HG03159 (cell line): ENCODE measurements at regions not wholly inside any gene's neighbourhood (a gene's known extent, or its start where the extent isn't known, plus 50 kb on each side); places are given as distances from the start of the nearest gene placed in this dataset.

Experiments
- ATAC-seq: cut with Tn5 transposase; IDR thresholded peaks from one replicate; pipeline ENCODE4 v1.9.1; 2021; ENCODE audit warnings: mild to moderate bottlenecking, moderate library complexity; ENCODE audit not compliant: unreplicated experiment

DNA sequence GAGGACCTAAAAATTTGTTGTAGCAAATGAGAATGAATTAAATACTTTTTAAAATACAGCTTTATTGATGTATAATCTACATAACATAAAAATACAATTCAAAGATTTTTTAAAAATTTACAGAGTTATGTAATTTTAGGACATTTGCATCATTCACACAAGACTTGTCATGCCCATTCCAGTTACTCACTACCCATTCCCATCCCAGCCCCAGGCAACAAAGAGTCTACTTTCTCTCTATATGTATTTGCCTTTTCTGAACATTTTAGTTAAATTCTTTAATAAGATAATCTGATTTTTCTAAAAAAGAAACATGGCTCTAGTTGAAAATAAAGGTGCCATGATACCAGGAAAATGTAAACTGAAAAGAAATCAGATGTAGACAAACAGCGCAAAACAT lies 354.2 kb downstream of the PMP22 start:
- no peak for ATAC-seq

DNA sequence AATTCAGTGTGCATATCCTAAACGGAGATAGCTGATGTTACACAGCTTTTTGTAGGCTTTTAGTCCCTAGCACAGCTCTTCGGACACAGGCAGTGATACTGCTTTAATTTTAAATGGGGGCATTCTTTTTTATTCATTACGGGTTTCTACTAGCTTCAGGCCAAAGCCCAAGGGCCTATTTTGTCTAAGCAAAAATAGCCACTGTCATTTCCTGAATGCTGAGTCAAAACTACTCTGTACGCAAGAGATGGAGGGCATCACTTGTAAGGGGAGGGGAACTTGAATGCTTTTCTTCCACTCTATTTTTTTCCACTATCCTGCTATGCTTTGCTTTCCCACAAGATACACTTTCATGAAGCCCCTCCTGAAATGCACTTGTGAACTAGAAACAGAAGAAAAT lies 360.7 kb downstream of the PMP22 start:
- no peak for ATAC-seq

DNA sequence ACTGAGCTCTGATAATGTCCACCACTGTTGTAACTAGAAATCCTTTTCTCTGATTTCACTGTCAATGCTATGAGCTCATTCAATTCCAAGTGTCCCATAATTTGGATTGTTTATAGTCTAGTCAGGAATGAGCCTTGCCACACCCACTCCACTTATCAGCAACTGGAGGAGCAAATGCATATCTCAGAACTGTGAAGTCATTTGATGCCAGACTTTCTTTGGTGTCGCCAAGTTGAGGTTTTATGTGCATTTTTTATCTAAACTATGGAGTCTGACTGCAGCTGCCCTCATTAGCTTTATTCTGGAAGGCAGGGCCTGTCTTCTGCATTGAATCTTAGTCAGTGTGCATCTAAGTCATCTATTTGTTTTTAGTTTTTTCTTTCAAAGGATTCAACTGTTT lies 361.3 kb downstream of the PMP22 start:
- no peak for ATAC-seq

DNA sequence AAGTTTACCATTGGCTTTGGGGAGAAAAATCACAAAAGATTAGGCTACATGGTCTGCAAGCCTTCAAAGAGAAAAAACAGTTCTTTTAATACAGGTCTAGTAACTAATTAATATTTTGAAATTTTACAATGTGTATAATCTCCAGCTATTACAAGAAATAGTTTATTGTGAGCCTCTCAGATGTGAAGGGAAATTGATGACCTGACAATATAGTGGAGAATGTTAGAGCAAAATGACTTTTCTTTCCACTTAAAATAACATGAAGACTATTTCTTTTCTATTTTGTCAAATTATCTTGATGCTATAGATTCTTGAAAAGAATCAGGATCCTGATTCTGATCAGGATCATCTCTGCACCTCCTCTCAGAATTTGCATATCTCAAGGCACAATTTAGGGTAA lies 362.3 kb downstream of the PMP22 start:
- no peak for ATAC-seq

DNA sequence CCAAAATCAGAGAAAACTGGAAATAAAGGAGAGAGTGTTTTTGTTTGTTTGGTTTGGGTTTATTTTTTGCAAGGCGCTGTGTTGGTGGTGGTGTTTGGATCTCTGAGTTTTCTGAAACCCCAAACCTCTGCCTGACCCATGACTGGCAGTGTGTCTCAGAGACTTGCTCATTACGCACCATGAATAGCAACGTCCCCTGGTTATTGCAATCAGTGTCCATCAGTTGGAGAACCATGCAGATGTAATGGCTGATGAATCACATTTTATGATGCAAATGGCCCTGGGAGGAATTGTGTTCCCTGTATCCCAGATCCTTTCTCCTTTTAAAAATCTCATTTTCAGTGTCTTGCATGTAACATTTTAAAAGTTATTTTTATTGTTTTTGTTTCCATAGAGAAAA lies 362.8 kb downstream of the PMP22 start:
- no peak for ATAC-seq

DNA sequence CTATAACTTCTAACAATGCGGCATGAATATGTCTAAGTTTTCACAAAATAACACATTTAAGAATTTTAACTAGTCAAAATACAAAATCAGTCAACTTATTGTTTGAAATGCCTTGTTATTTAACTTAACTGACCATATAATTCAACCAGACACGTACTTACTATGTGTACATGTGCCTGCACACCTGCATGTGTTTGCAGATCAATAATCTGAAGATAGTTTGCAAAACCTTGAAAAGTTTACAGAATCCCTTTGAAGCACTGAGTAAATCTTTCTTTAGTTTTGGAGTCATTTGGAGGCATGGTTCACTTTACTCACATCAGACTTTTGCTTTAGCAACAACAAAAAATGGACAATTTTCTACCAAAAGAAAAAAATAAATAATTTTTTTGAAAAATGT lies 363.8 kb downstream of the PMP22 start:
- ATAC-seq = no peak

DNA sequence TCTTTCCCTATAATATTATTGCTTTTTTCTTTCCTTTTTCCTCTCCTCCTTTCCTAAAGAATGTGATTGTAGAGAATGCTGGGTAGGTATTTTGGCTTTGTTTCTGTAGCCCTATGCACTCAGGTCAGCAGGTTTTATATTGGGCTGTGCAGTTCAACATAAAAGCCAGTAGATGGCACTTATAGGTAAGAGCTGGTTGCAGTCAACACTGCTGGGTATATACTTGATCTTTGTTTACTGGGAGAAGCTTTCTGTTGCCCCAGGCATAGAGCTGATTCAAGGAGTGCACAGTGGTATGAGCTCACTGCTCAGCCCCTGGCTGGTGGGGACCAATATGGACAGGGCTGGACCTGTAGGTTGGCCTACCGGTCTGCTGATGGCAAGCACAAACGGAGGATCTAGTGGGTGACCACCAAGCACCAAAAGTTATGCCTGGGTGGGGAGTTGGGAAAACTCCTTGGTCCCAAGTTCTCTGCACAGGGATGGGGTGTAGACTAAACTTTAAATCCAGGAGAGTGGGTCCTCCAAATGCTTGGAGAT lies 378.9 kb downstream of the PMP22 start:
- no peak for ATAC-seq

DNA sequence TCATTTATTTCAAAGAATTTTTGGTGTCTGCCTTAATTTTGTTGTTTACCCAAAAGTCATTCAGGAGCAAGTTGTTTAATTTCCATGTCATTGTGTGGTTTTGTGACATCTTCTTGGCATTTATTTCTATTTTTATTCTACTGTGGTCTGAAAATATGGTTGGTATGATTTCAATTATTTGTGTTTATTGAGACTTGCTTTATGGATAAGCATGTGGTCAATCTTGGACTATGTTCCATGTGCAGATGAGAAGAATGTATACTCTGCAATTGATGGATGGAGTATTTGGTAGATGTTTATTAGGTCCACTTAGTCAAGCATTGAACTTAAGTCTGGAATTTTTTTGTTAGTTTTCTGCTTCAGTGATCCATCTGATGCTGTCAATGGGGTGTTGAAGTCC lies 383.0 kb downstream of the PMP22 start:
- no peak for ATAC-seq

DNA sequence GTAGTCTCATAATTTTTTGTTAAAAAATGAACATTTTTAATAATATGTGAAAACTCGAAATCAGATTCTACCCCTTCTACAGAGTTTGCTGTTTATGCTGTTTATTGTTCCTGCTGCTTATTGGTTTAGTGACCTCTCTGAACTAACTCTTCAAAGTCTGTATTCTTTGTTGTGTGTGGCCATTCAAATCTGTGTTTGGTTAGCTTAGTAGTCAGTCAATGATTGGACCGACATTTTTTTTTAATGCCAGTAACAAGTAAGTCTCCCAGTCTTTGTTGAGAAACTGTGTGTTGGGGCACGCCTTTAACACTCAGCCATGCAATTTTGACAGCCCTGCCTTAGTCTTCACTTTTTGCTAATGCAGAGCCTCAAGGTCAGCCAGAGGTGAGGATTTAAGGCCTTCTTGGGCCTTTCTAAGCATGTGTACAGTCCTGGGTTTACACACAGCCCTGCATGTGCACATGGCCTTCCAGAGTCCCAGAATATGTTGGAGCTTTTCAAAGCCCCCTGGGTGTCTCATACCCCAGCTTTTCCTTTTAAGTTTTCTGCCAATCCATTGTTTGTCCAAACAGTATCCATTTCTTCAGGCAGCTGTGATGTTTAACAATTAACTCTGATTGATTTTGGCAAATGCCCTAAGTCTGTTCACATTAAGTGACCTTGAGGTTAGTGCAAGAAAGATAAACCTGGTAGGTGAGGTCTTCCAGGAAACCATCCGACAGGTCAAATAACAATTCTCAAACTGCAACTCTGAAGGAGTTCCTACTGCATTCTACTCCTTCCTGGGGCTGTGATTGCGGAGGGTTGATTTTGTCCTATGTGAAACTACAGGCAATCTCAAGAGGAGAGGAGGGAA lies 389.3 kb downstream of the PMP22 start:
- ATAC-seq = no peak

DNA sequence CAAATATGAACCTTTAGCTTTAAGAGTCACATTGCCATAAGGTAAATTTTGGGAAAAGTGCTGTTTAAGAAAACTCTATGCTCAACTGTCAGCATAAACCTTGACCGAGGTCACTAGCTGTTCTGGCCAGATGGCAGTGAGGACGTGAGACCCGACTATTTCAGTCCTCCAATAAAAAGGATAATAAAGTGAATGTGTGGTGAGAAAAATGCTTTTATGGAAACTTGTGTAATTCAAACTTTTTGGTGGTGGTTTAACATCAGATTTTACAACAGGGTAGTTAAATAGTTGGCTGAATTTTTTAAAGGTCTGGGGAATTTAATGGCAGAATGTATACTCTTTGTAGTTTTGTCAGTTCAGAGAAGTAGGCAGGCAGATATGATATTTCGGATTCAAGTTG lies 391.1 kb downstream of the PMP22 start:
- no peak for ATAC-seq

DNA sequence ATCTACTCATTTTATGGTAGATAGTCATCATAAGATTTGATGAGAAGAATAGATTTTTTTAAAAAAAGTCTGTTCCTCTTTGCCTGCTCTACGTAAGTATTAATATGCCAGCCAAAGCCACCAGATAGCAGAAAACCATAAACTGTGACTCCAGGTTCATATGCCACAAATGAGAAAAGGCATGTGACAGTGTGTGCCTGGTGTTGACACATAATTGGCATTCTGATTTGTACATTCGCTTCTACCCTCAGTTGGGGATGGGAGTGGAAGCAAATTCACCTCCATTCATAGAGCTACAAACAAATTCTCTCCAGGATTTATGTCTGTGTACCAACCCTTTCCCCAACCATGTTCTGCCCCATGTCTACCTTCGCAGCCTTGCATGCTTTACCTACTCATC lies 391.6 kb downstream of the PMP22 start:
- ATAC-seq = no peak

DNA sequence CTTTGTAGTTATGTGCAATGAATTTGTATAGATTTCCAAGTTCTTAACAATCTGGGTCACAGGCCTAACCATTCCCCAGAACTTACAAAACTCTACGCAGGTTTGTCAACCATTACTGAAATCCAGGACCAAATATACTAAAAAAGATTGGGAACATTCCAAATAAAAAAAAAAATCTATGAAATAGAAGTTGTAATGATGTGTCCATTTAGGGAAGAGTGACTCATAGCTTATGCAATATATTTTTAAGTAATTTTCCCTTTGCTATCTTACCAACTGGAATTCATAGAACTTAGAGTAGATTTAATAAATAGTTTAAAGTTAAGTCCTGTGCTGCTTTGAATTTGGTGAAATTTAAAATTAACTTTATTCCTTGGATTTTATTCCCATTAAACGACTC lies 393.2 kb downstream of the PMP22 start:
- no peak for ATAC-seq

DNA sequence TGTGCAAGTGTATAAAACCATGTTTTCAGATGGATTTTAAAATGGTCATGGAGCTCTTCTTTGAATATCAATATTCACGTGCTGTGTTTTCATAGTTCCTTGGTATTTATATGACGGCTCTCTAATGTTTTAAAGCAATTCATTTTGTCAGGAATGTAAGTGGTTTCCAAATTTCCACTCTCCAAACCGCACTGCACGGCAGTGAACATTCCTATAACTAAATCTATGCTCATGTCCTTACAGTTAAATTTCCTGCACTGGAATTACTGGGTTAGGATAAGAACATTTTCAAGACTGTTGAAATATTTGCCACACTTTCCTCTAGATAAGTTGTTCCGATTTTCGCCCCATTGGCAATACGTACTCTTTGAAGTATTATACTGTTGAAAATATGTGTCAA lies 398.9 kb downstream of the PMP22 start:
- ATAC-seq = no peak

DNA sequence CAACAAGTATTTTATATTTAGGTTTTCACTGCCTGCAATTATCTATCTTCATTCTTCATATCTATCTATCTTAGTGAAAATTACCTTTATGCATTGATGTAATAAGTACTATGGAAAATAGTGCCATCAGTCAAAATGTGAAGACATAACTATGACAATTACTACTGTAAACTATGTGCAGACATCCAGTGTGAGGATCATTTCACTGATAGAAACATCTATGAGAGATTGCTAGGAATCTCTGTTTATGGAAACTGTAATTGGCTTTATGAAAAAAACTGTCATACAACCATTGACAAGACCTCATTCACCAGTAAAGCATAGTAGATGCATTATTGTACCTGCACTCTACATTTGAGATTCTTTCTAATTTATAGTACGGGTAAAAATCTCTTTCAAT lies 401.0 kb downstream of the PMP22 start:
- no peak for ATAC-seq

DNA sequence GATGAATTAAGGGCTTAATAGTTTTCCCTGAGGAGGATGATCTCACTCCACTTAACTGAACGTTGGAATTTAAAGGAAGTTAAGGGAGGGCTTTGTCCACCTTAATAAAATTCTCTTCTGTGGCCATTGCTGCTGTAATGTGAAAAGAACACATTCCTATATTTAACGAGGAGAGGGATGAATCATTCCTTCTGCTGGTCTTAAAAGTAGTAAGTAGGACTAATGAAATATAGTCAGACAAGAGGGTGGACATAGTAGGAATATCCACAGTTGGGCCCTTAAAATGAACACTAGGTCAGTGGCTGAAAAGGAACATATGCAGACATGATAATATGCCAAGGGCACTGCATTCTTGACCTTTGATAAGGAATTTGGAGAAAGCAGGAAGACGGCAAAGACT lies 405.6 kb downstream of the PMP22 start:
- ATAC-seq = no peak

DNA sequence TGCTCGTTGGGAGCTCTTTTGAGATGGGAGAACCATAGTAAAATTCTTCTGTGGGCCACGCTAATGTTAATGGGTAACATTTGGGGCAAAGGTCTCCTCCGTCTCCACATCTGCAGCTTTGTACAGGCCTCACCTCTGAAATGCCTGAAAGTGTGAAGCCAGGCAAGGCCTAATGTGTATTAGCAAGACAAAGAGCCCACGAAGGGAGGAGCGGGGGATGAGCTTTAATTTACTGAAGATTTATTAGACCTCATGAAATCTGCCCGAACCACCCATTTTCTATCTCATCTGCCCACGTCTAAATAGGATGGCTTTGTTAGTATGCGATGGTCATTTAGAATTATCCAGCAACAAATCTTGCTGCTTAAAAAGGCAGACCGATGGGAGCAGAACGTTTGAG lies 408.9 kb downstream of the PMP22 start:
- ATAC-seq = no peak

DNA sequence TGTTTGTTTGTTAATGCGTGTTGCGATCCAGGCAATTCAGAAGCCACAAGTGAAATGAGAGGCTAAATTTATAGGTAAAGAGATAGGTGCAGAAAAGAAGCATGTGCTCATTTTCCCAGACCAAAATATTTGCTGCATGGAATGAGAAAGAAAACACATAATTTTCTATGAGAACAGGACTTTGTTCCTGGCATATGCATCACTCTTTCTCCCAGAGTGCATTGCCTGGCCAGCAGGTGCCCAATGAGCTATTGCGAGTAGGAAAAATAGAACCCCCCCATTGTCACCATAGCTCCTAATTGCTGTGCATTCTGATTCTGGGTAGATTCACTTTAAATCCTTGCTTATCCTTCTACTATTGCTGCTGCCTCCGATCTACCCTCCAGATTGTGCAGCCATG lies 410.4 kb downstream of the PMP22 start:
- ATAC-seq = no peak

DNA sequence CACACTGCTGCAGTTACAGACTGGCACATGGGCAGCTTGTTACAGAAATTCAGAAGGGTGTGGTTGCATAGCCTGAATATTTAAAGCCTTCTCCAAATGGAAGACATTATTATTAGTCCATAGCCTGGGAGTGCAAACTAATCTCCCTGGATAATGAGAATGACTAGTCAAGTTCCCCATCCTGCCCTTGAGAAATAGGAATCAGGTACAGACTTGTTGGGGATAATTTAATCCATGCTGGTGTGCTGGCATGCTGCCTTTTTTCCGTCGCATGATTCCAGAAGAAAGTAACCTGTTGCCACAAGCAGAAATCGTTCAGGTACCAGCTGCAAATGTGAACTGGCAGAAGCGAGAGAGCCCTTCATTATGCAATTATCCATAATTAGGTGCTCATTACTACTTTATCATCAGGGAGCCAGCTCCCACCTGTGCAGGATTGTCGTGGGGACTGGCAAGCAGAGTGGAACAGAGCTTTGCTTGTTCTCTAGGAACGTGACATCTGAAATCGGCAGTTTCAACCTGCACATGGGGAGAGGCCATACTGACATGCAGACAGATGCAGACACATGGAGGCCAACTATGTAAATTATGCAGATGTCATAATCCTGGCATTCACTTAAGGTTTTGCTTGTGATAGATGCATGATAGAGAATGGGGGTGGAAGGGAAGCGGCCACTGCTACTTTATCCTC lies 419.4 kb downstream of the PMP22 start:
- ATAC-seq = no peak

DNA sequence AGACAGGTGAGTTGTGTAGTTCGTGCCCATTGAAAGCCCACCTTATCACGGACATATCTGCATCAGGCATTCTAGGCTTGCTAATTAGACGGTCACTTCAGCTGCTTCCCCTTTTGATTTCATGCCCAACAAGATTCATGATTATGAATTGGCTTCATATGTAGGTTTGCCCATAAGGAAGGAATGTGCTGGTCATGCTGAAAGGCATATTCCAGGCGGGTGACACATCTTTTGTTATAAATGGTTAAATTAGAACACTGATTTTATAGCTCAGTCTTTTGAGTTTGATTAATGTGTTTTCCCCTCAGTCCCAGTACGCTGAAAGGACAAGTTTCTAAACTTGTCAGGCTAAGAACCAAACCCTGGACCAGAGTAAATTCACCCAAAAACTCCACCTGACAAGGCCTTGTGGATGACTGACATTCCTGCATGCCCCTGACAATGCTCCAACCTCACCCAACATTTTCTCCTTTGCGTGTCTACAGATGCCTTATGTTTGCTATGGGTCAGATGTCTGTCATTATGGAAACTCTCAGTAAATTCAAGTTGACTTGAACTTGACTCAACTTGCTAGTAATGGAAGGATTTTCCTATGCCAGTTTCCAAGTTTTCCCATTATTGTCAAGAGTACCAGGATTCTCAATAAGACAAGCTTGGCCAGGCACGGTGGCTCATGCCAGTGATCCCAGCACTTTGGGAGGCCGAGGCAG lies 421.9 kb downstream of the PMP22 start:
- ATAC-seq = no peak

DNA sequence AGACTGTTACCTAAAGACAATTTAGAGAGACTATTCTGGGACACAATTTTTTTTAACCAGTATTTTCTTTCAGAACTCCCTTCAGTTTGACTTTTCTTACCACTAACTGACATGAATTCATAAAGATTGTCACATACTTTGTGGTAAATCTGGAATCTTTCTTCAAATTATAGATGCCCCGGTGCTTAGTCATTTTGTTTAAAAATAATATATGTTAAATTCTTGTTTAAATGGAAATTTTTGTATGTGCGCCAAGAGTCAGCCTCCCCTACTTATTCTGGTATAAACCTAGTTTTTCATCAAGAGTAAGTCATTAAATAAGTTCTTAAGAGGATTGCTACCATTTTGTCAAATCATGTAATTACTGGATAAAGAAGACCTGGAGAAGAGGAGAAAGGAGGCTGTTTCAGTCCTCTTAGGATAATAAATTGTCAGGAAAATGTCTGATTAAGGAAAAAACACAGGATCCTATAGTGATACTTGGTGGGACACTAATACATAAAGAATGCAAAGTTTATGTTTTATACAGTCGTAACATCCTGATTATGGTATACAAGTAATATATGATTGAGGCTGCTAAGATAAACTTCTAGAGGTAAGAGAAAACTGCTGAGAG lies 424.4 kb downstream of the PMP22 start:
- ATAC-seq = no peak

DNA sequence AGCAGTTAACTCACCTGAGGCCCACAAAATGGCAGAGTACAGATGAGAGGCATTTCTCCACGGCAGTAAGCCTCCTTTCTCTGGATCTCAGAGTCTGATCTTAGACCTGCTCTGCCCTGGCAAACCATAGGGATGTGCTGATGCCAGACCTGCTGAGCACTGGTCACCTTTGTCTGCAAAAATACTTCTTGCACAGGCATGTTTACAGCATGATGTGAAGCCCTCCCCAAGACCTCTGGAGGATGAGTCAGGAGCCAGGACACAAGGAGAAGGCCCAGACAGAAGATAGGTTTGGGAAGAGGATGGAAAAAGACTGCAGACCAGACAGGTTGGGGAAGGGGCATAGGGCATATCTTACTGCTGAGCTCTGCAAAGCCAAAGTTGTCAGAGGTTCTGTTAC lies 426.6 kb downstream of the PMP22 start:
- ATAC-seq = no peak
